ENCODE measurements at regions not wholly inside any gene's neighbourhood (a gene's known extent, or its start where the extent isn't known, plus 50 kb on each side); places are given as distances from the start of the nearest gene placed in this dataset.

DNA sequence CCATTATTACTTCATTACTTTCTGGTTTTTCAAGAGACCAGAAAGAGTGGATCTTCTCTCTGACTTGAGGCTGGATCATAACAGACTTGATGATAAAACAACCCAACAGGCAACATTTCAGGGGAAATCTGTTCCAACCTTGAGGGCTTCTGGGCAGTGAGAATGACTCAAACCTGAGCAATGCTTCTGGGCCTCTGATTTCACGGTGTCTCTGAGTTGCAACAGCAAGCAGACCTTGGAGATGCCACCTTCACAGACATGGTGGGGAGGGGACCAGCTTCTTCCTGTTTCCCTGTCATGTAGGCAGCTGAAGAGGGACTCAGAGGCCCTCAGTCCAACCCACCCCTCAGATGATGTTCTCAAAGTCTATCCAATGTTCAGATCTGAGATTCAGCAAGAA is 104.0 kb downstream of the ABHD5 start:
- H3K27me3 ChIP-seq (ENCODE audit: insufficient read depth, low read length), result no peaks in the 10 kb centered on the region
- H3K27ac ChIP-seq (ENCODE audit: low read length), result no peak overlapping the region
- no peaks in the 10 kb centered on the region for H3K36me3 ChIP-seq (ENCODE audit: insufficient read depth, low read depth, low read length)
- no peaks in the 10 kb centered on the region for H3K9me3 ChIP-seq (ENCODE audit: insufficient read depth, low read depth, low read length)
- H3K4me1 ChIP-seq (ENCODE audit: insufficient read depth, low read length), result no peaks in the 10 kb centered on the region
- no peak overlapping the region for H3K9ac ChIP-seq (ENCODE audit: low read depth, low read length)
- H3K4me3 ChIP-seq (ENCODE audit: low read length), result no peak overlapping the region

DNA sequence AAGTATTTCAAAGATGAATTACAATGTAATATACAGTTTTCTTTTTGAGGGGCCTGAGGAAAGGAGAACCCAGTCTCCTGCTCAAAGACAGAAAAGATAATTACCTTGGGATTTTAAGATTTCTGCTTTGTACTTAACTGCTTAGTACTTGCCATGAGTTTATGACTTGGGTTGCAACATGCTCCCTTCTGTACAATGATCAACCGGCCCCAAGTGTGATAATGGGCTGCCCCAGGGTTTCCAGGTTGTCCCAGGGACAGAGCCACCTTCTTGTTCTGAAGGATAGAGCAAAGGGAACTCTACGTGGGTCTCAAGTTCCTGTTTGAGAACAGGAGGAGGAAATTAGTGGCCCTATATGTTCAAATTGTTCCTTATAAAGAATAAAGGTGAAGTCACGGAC is 104.8 kb downstream of the ABHD5 start:
- no peaks in the 10 kb centered on the region for H3K27me3 ChIP-seq (ENCODE audit: insufficient read depth, low read length)
- H3K36me3 ChIP-seq (ENCODE audit: insufficient read depth, low read depth, low read length), result no peaks in the 10 kb centered on the region
- no peaks in the 10 kb centered on the region for H3K9me3 ChIP-seq (ENCODE audit: insufficient read depth, low read depth, low read length)
- no peak overlapping the region for H3K27ac ChIP-seq (ENCODE audit: low read length)
- H3K9ac ChIP-seq (ENCODE audit: low read depth, low read length), result no peak overlapping the region
- H3K4me1 ChIP-seq (ENCODE audit: insufficient read depth, low read length), result no peaks in the 10 kb centered on the region
- H3K4me3 ChIP-seq (ENCODE audit: low read length), result no peak overlapping the region

DNA sequence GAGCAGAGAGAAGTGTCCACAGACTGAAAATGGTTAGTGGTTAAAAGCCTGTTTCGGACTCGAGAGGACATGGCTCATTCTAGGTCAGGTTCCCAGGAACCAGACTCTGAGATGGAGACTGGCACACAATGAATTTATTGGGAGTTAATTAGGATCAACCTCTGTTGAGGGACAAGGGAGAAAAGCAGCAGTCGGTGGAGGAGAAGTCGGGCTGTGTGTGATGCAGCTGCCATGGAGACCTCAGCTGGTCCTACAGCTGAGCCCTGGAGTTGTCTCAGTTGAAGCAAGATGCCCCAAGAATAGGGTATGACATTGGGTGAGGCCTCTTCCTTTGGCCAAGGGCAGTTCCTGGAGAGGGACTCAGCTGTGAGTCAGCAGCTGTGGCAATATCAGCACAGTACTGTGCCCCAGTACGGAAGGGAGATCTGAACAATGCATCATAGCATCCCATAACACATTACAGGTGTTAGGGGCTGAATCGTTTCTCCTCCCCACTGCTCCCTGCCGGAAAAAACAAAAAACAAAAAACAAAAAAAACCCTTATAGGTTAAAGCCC is 105.4 kb downstream of the ABHD5 start:
- Histone ChIP-seq H3K9me3 (ENCODE audit: insufficient read depth, low read depth, low read length) (no peaks in the 10 kb centered on the region), H3K4me3 (ENCODE audit: low read length) (no peak overlapping the region), H3K9ac (ENCODE audit: low read depth, low read length) (no peak overlapping the region), H3K36me3 (ENCODE audit: insufficient read depth, low read depth, low read length) (no peaks in the 10 kb centered on the region), H3K27me3 (ENCODE audit: insufficient read depth, low read length) (no peaks in the 10 kb centered on the region), H3K27ac (ENCODE audit: low read length) (no peak overlapping the region), H3K4me1 (ENCODE audit: insufficient read depth, low read length) (no peaks in the 10 kb centered on the region)

DNA sequence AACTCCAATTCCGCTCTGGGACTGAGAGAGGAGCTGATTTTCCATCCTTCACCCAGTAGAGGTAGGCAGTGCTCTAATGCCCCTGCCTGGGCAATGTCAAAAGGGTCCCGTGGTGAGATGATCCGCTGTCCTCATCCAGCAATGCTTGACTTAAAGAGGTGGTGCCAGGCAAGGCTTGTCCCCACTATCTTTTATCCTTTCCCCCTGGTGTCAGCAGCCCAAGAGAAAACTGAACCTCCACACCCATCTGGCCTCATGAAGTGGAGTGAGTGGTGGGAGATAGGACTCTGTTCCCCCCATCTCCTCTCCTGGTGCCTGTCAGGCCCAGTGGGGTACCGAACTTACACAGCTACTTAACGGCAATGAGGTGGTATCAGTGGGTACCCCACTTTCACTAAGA is 107.1 kb downstream of the ABHD5 start:
- no peak overlapping the region for H3K4me3 ChIP-seq (ENCODE audit: low read length)
- no peaks in the 10 kb centered on the region for H3K27me3 ChIP-seq (ENCODE audit: insufficient read depth, low read length)
- no peak overlapping the region for H3K9ac ChIP-seq (ENCODE audit: low read depth, low read length)

DNA sequence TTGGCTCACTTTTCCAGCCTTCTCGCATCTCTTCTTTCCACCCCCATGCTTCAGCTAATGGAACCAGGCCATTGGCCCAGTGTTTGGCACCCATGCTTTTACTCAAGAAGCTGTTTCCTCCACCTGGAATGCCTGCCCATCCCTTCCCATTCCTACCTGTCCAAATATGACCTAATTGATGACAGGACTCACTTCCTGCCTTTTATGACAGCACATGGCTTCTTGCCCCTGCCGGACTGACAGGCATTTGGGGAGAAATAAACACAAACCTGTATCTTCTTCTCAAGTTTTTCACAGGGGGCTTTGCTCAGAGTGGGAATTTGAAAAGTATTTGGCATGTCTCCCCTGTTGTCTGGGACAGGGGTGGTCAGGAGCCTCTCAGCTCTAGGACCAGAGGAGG is 120.1 kb downstream of the ABHD5 start:
- Histone ChIP-seq H3K9ac (ENCODE audit: low read depth, low read length) (no peak overlapping the region), H3K36me3 (ENCODE audit: insufficient read depth, low read depth, low read length) (no peaks in the 10 kb centered on the region), H3K27me3 (ENCODE audit: insufficient read depth, low read length) (no peaks in the 10 kb centered on the region), H3K4me1 (ENCODE audit: insufficient read depth, low read length) (no peaks in the 10 kb centered on the region), H3K27ac (ENCODE audit: low read length) (no peak overlapping the region), H3K4me3 (ENCODE audit: low read length) (no peak overlapping the region), H3K9me3 (ENCODE audit: insufficient read depth, low read depth, low read length) (no peaks in the 10 kb centered on the region)

More for the DNA sequence above, 107.1 kb downstream of the ABHD5 start:
- Histone ChIP-seq H3K36me3 (ENCODE audit: insufficient read depth, low read depth, low read length) (no peaks in the 10 kb centered on the region), H3K4me1 (ENCODE audit: insufficient read depth, low read length) (no peaks in the 10 kb centered on the region), H3K9me3 (ENCODE audit: insufficient read depth, low read depth, low read length) (no peaks in the 10 kb centered on the region), H3K27ac (ENCODE audit: low read length) (no peak overlapping the region)

DNA sequence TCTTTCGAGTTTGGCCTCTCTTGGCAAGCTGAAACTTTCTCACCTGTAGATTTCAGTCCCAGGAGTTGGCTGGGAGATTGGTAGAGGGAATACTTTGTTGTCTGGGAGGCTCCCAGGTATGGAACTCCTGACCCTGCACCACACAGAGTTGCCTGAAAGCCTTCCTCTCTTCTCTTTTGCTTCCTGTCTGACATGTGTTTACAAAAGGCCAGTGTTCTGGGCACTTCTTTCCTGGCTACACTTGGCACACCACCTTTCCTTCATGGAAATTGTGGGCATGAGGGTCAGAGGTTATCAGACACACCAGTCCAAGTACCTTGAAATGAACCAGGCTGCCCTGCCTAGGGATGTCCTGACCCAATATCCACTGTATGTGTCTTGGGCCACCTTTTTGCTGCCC is 123.7 kb downstream of the ABHD5 start:
- Histone ChIP-seq H3K27me3 (ENCODE audit: insufficient read depth, low read length) (no peaks in the 10 kb centered on the region), H3K9ac (ENCODE audit: low read depth, low read length) (no peak overlapping the region), H3K4me1 (ENCODE audit: insufficient read depth, low read length) (no peaks in the 10 kb centered on the region), H3K27ac (ENCODE audit: low read length) (no peak overlapping the region), H3K36me3 (ENCODE audit: insufficient read depth, low read depth, low read length) (no peaks in the 10 kb centered on the region), H3K4me3 (ENCODE audit: low read length) (no peak overlapping the region), H3K9me3 (ENCODE audit: insufficient read depth, low read depth, low read length) (no peaks in the 10 kb centered on the region)

DNA sequence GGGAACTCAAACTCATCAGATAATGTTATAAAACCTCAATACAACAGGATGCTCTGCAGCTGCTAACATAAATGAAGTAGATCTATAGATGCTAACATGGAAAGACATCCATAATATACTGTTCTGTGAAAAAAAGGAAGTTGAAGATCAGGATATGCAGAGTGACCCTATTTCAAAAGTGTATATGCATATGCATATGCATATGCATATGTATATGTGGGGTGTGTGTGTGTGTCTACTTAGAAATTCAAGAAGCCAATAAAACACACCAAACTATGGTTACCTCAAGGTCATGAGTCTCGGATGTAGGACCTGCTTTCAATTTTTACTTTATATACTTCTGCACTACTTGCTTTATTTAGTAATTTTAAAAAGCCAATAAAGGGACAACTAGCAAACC is 125.6 kb downstream of the ABHD5 start:
- Histone ChIP-seq H3K4me3 (ENCODE audit: low read length) (no peak overlapping the region), H3K27ac (ENCODE audit: low read length) (no peak overlapping the region), H3K9ac (ENCODE audit: low read depth, low read length) (no peak overlapping the region), H3K27me3 (ENCODE audit: insufficient read depth, low read length) (no peaks in the 10 kb centered on the region), H3K36me3 (ENCODE audit: insufficient read depth, low read depth, low read length) (no peaks in the 10 kb centered on the region), H3K9me3 (ENCODE audit: insufficient read depth, low read depth, low read length) (no peaks in the 10 kb centered on the region), H3K4me1 (ENCODE audit: insufficient read depth, low read length) (no peaks in the 10 kb centered on the region)

DNA sequence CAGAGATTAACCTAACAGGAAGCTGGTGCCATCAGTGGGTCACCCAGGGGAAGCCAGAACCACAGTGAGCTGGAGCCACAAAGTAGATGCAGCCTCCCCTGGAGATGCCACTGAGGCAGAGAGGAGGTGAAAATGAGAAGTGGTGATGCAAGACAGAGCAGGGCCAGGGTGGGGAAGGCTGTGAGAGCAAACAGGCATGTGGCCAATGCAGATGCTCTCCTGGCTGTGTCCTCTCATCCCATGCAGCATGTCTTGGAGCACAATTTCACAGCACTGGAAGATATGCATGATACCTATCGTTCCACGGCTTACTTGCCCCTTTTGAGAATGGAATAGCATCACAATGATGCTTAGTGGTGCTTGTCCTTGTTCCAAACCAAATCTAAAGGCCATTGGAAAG is 126.3 kb downstream of the ABHD5 start:
- H3K36me3 ChIP-seq (ENCODE audit: insufficient read depth, low read depth, low read length), result no peaks in the 10 kb centered on the region
- H3K9ac ChIP-seq (ENCODE audit: low read depth, low read length), result no peak overlapping the region
- no peaks in the 10 kb centered on the region for H3K4me1 ChIP-seq (ENCODE audit: insufficient read depth, low read length)
- H3K27me3 ChIP-seq (ENCODE audit: insufficient read depth, low read length), result no peaks in the 10 kb centered on the region
- H3K9me3 ChIP-seq (ENCODE audit: insufficient read depth, low read depth, low read length), result no peaks in the 10 kb centered on the region
- no peak overlapping the region for H3K27ac ChIP-seq (ENCODE audit: low read length)
- no peak overlapping the region for H3K4me3 ChIP-seq (ENCODE audit: low read length)

DNA sequence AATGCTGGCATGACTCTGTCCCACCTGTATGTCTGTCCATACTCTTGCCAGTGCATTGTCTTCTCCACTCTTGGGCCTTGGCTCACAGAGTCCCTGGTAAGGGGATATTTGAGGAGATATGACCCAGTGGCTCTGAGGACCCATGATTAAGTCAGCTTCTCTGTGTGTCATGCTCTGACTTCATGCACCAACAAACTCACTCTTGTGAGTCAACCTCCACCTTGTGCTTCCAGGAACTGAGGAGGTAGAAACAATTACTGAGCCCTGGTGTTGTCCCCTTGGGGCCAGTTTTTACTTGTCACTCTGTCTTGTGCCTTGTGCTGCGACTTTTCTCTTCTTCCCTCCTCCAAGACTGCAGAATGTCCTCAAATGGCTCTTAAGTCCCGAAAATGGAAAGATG is 127.1 kb downstream of the ABHD5 start:
- Histone ChIP-seq H3K36me3 (ENCODE audit: insufficient read depth, low read depth, low read length) (no peaks in the 10 kb centered on the region), H3K27ac (ENCODE audit: low read length) (no peak overlapping the region), H3K9ac (ENCODE audit: low read depth, low read length) (no peak overlapping the region), H3K27me3 (ENCODE audit: insufficient read depth, low read length) (no peaks in the 10 kb centered on the region), H3K4me1 (ENCODE audit: insufficient read depth, low read length) (no peaks in the 10 kb centered on the region), H3K4me3 (ENCODE audit: low read length) (no peak overlapping the region), H3K9me3 (ENCODE audit: insufficient read depth, low read depth, low read length) (no peaks in the 10 kb centered on the region)

DNA sequence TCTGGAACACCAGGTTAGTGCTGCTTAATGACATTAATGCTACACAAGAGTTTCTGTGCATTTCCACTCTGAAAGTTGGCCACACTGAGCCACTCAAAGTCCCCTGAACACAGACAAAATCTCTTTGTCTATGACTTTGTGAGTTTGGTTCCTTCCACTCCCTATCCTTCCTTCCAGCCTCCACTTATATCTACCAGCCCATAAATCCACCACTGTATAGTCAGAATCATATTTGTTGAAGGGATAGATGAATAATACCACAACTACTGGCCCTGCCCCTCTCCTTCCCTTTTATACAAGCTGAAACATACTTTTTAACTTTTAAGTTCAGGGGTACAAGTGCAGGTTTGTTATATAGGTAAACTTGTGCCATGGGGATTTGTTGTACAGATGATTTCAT is 127.5 kb downstream of the ABHD5 start:
- H3K4me3 ChIP-seq (ENCODE audit: low read length), result no peak overlapping the region
- H3K36me3 ChIP-seq (ENCODE audit: insufficient read depth, low read depth, low read length), result no peaks in the 10 kb centered on the region
- no peak overlapping the region for H3K27ac ChIP-seq (ENCODE audit: low read length)
- no peaks in the 10 kb centered on the region for H3K4me1 ChIP-seq (ENCODE audit: insufficient read depth, low read length)
- no peaks in the 10 kb centered on the region for H3K27me3 ChIP-seq (ENCODE audit: insufficient read depth, low read length)
- H3K9me3 ChIP-seq (ENCODE audit: insufficient read depth, low read depth, low read length), result no peaks in the 10 kb centered on the region
- H3K9ac ChIP-seq (ENCODE audit: low read depth, low read length), result no peak overlapping the region

DNA sequence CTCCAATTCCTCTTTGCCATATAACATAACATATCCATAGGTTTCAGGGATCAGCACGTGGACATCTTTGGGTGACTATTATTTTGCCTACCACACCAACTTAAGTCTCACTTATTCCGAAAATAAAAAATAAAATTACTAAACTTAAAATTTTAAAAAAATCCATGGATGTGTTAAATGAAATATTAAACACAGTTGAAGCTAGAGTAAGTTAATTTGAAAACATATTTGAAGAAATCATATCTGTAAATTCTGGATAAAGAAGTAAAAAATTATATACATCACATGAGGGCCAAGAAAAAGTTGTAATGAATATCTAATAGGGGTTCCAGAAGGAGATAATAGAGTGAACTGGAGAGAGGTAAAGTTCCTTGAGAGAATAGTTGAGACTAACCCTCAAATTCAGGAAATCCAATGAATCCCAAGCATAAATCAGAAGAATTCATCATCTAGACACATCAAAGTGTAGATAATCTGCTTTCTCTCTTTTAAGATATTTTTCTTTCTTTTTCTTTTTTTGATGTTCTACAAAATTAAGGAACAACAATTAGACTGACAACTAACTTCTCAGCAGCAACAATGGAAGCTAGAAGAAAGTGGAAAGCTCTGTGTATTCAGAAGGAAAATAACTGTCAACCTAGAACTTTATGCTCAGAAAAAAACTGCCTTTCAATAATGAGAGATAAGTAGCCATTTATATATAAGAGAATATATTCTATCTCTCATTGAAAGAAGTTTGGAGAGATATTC is 147.4 kb downstream of the ABHD5 start:
- H3K4me1 ChIP-seq (ENCODE audit: insufficient read depth, low read length), result no peaks in the 10 kb centered on the region
- H3K27me3 ChIP-seq (ENCODE audit: insufficient read depth, low read length), result no peaks in the 10 kb centered on the region
- no peak overlapping the region for H3K9ac ChIP-seq (ENCODE audit: low read depth, low read length)
- no peak overlapping the region for H3K4me3 ChIP-seq (ENCODE audit: low read length)
- no peaks in the 10 kb centered on the region for H3K36me3 ChIP-seq (ENCODE audit: insufficient read depth, low read depth, low read length)
- peaks cover 7% of the 10 kb centered on the region; the same call in 1 of the 2 replicates for H3K9me3 ChIP-seq (ENCODE audit: insufficient read depth, low read depth, low read length)
- no peak overlapping the region for H3K27ac ChIP-seq (ENCODE audit: low read length)

DNA sequence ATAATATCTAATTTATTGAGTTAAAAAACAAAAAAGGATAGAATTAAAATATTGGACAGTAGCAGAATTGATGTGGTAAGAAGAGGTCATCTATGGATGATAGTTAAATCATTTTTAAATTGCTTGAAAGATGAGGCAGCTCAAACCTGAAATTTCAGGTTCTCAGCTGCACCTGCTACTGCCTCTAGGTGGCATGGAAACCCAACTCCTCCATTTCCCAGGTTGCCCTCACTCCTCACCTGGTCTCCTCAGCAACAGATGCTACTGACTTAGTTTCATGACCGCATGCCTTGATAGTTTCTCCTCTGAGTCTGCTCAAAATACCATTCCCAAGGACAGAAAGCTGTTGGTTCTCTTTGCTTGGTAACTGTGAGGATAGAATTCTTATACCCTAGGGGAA is 148.1 kb downstream of the ABHD5 start:
- H3K9me3 ChIP-seq (ENCODE audit: insufficient read depth, low read depth, low read length), result peaks cover 7% of the 10 kb centered on the region; the same call in 1 of the 2 replicates
- H3K4me3 ChIP-seq (ENCODE audit: low read length), result no peak overlapping the region
- no peak overlapping the region for H3K27ac ChIP-seq (ENCODE audit: low read length)
- H3K4me1 ChIP-seq (ENCODE audit: insufficient read depth, low read length), result no peaks in the 10 kb centered on the region
- H3K36me3 ChIP-seq (ENCODE audit: insufficient read depth, low read depth, low read length), result no peaks in the 10 kb centered on the region
- H3K27me3 ChIP-seq (ENCODE audit: insufficient read depth, low read length), result no peaks in the 10 kb centered on the region
- no peak overlapping the region for H3K9ac ChIP-seq (ENCODE audit: low read depth, low read length)

Data from iPS-20b (cell line).